Activated CD4-positive, alpha-beta memory T cell treated with anti-CD3 and anti-CD28 coated beads for 36 hours (primary cell): ENCODE measurements at regions not wholly inside any gene's neighbourhood (a gene's known extent, or its start where the extent isn't known, plus 50 kb on each side); places are given as distances from the start of the nearest gene placed in this dataset.
"Not testable (repeated sequence)": the region's sequence is repeated elsewhere in the genome, so short reads cannot be mapped to it uniquely, and the experiment has no call there.

Experiments
- CTCF ChIA-PET: fragments of 350-600 bp; sonication (Branson Sonifier 250); formaldehyde crosslinking; loops from one replicate; lab custom pipeline; 2021; ENCODE audit warnings: antibody characterized with exemption, inconsistent platforms; lab: Charles Lee
- POLR2A ChIA-PET: fragments of 350-600 bp; sonication (Branson Sonifier 250); formaldehyde crosslinking; loops from one replicate; lab custom pipeline; 2021; ENCODE audit warnings: antibody characterized with exemption; lab: Charles Lee
- DNase-seq: peaks from one replicate; pipeline ENCODE4 v3.0.0-alpha.2; 2020
- H3K27ac Mint-ChIP-seq: one replicate; pipeline ENCODE4 v1.8.0; 2021; ENCODE audit warnings: mixed read lengths
- H3K27me3 Mint-ChIP-seq: one replicate; pipeline ENCODE4 v1.8.0; 2021; ENCODE audit warnings: mixed read lengths
- H3K36me3 Mint-ChIP-seq: one replicate; pipeline ENCODE4 v1.8.0; 2021; ENCODE audit warnings: mixed read lengths
- H3K4me1 Mint-ChIP-seq: one replicate; pipeline ENCODE4 v1.8.0; 2021; ENCODE audit warnings: low read depth, mixed read lengths
- H3K4me3 Mint-ChIP-seq: one replicate; pipeline ENCODE4 v1.8.0; 2021; ENCODE audit warnings: mild to moderate bottlenecking, mixed read lengths
- H3K9me3 Mint-ChIP-seq: one replicate; pipeline ENCODE4 v1.8.0; 2021; ENCODE audit warnings: mixed read lengths
- intact Hi-C: fragments of 100-400 bp; cut with micrococcal nuclease; formaldehyde crosslinking; loops from one replicate; pipeline ENCODE4 v1.15.1; 2023

- peaks cover 1% of the 10 kb centered on the region for H3K4me1 Mint-ChIP-seq
- no peaks in the 10 kb centered on the region for H3K36me3 Mint-ChIP-seq
- peaks cover 9% of the 10 kb centered on the region for H3K27me3 Mint-ChIP-seq
- DNase-seq, result no peak
- no peak overlapping the region for H3K27ac Mint-ChIP-seq
- H3K4me3 Mint-ChIP-seq, result no peak overlapping the region
- ChIA-PET POLR2A (no interaction called here), CTCF (no interaction called here)
- intact Hi-C loops, result no loop called here
- H3K9me3 Mint-ChIP-seq, result no peaks in the 10 kb centered on the region
Observed at GRCh38 chr4:141348573-141348972, 127.9 kb downstream of the ZNF330 start.

GRCh38 chr4:141349236-141349635, 128.5 kb downstream of the ZNF330 start:
- intact Hi-C loops, result no loop called here
- Mint-ChIP-seq H3K27ac (no peak overlapping the region), H3K36me3 (no peaks in the 10 kb centered on the region), H3K4me3 (no peak overlapping the region), H3K27me3 (peaks cover 5% of the 10 kb centered on the region), H3K4me1 (peaks cover 1% of the 10 kb centered on the region), H3K9me3 (no peaks in the 10 kb centered on the region)
- ChIA-PET CTCF (no interaction called here), POLR2A (no interaction called here)
- no peak for DNase-seq

- Mint-ChIP-seq H3K4me3 (no peak overlapping the region), H3K27ac (no peak overlapping the region), H3K9me3 (no peaks in the 10 kb centered on the region), H3K36me3 (no peaks in the 10 kb centered on the region), H3K27me3 (peaks cover 5% of the 10 kb centered on the region), H3K4me1 (peaks cover 1% of the 10 kb centered on the region)
- intact Hi-C loops, result no loop called here
- DNase-seq, result no peak
- ChIA-PET POLR2A (no interaction called here), CTCF (no interaction called here)
Observed at GRCh38 chr4:141350122-141350905, 129.6 kb downstream of the ZNF330 start.

GRCh38 chr4:141352331-141352730, 131.6 kb downstream of the ZNF330 start:
- Mint-ChIP-seq H3K9me3 (no peaks in the 10 kb centered on the region), H3K27ac (no peak overlapping the region)

GRCh38 chr4:141352909-141353525, 132.3 kb downstream of the ZNF330 start:
- H3K4me1 Mint-ChIP-seq, result peaks cover 1% of the 10 kb centered on the region
- no peaks in the 10 kb centered on the region for H3K9me3 Mint-ChIP-seq
- intact Hi-C loops, result no loop called here
- CTCF ChIA-PET, result interaction anchor here (0.7 kb wide), 2 partner anchors 10 to 359 kb away, joined by 3 read pairs; no protein-coding TSS in a partner anchor
- DNase-seq, result no peak
- POLR2A ChIA-PET, result no interaction called here
- H3K36me3 Mint-ChIP-seq, result no peaks in the 10 kb centered on the region
- H3K27ac Mint-ChIP-seq, result no peak overlapping the region
- no peak overlapping the region for H3K4me3 Mint-ChIP-seq
- H3K27me3 Mint-ChIP-seq, result peaks cover 3% of the 10 kb centered on the region

More at GRCh38 chr4:141352331-141352730, 131.6 kb downstream of the ZNF330 start:
- intact Hi-C loops, result no loop called here
- Mint-ChIP-seq H3K4me1 (peaks cover 1% of the 10 kb centered on the region), H3K27me3 (peaks cover 3% of the 10 kb centered on the region), H3K4me3 (no peak overlapping the region), H3K36me3 (no peaks in the 10 kb centered on the region)
- ChIA-PET CTCF (no interaction called here), POLR2A (no interaction called here)
- DNase-seq, result no peak

- Mint-ChIP-seq H3K9me3 (peaks cover 1% of the 10 kb centered on the region), H3K36me3 (no peaks in the 10 kb centered on the region), H3K27me3 (no peaks in the 10 kb centered on the region), H3K4me3 (no peak overlapping the region), H3K4me1 (peaks cover 1% of the 10 kb centered on the region), H3K27ac (no peak overlapping the region)
- ChIA-PET POLR2A (no interaction called here), CTCF (no interaction called here)
- intact Hi-C loops, result no loop called here
- no peak for DNase-seq
Observed at GRCh38 chr4:141356321-141356962, 135.7 kb downstream of the ZNF330 start.

GRCh38 chr4:141356963-141357335, 136.3 kb downstream of the ZNF330 start:
- peaks cover 1% of the 10 kb centered on the region for H3K4me1 Mint-ChIP-seq
- no peaks in the 10 kb centered on the region for H3K36me3 Mint-ChIP-seq
- DNase-seq, result no peak
- ChIA-PET CTCF (no interaction called here), POLR2A (no interaction called here)
- peaks cover 5% of the 10 kb centered on the region for H3K9me3 Mint-ChIP-seq
- H3K27ac Mint-ChIP-seq, result no peak overlapping the region
- H3K27me3 Mint-ChIP-seq, result no peaks in the 10 kb centered on the region
- intact Hi-C loops, result no loop called here
- H3K4me3 Mint-ChIP-seq, result no peak overlapping the region

- H3K4me1 Mint-ChIP-seq, CTCF ChIA-PET, H3K27ac Mint-ChIP-seq, H3K36me3 Mint-ChIP-seq, H3K9me3 Mint-ChIP-seq, DNase-seq, intact Hi-C loops, H3K27me3 Mint-ChIP-seq, H3K4me3 Mint-ChIP-seq, POLR2A ChIA-PET: not testable (repeated sequence)
Observed at GRCh38 chr4:141368241-141368640, 147.5 kb downstream of the ZNF330 start.

GRCh38 chr4:141371206-141371605, 150.5 kb downstream of the ZNF330 start:
- Mint-ChIP-seq H3K27ac (no peak overlapping the region), H3K9me3 (peaks cover 2% of the 10 kb centered on the region), H3K27me3 (peaks cover 13% of the 10 kb centered on the region), H3K36me3 (no peaks in the 10 kb centered on the region), H3K4me3 (no peak overlapping the region), H3K4me1 (no peaks in the 10 kb centered on the region)
- no peak for DNase-seq
- ChIA-PET POLR2A (no interaction called here), CTCF (no interaction called here)
- intact Hi-C loops, result no loop called here

GRCh38 chr4:141375855-141376254, 155.2 kb downstream of the ZNF330 start:
- Mint-ChIP-seq H3K4me3 (no peak overlapping the region), H3K27ac (no peak overlapping the region), H3K36me3 (no peaks in the 10 kb centered on the region), H3K4me1 (no peaks in the 10 kb centered on the region), H3K27me3 (peaks cover 12% of the 10 kb centered on the region), H3K9me3 (peaks cover 4% of the 10 kb centered on the region)
- no peak for DNase-seq
- CTCF ChIA-PET, result no interaction called here
- intact Hi-C loops, result no loop called here
- POLR2A ChIA-PET, result no interaction called here

- DNase-seq, result no peak
- CTCF ChIA-PET, result no interaction called here
- Mint-ChIP-seq H3K36me3 (no peaks in the 10 kb centered on the region), H3K4me1 (no peaks in the 10 kb centered on the region), H3K27me3 (peaks cover 9% of the 10 kb centered on the region), H3K9me3 (peaks cover 4% of the 10 kb centered on the region), H3K27ac (no peak overlapping the region), H3K4me3 (no peak overlapping the region)
- intact Hi-C loops, result no loop called here
- POLR2A ChIA-PET, result no interaction called here
Observed at GRCh38 chr4:141376769-141377168, 156.1 kb downstream of the ZNF330 start.

- Mint-ChIP-seq H3K27me3 (no peaks in the 10 kb centered on the region), H3K27ac (no peak overlapping the region), H3K4me3 (no peak overlapping the region), H3K4me1 (no peaks in the 10 kb centered on the region), H3K9me3 (peaks cover 4% of the 10 kb centered on the region), H3K36me3 (no peaks in the 10 kb centered on the region)
- no peak for DNase-seq
- CTCF ChIA-PET, result no interaction called here
- intact Hi-C loops, result no loop called here
- POLR2A ChIA-PET, result no interaction called here
Observed at GRCh38 chr4:141387299-141387698, 166.6 kb downstream of the ZNF330 start.
